Kidney epithelial cell (primary cell): ENCODE measurements at regions not wholly inside any gene's neighbourhood (a gene's known extent, or its start where the extent isn't known, plus 50 kb on each side); places are given as distances from the start of the nearest gene placed in this dataset.
"Not testable (repeated sequence)": the region's sequence is repeated elsewhere in the genome, so short reads cannot be mapped to it uniquely, and the experiment has no call there.

Experiments used
- DNase-seq: peaks from one replicate; pipeline ENCODE4 v3.0.0-alpha.2; 2010; ENCODE audit warnings: low read depth
- H3K27me3 ChIP-seq: 2 replicates; pipeline ENCODE4 v1.6.0; 2011; ENCODE audit warnings: low read length; ENCODE audit not compliant: control insufficient read depth, insufficient read depth
- H3K36me3 ChIP-seq: 2 replicates; pipeline ENCODE4 v1.5.1; 2011; ENCODE audit warnings: low read length; ENCODE audit not compliant: control insufficient read depth, insufficient read depth
- H3K4me3 ChIP-seq: 2 replicates; pipeline ENCODE4 v1.5.1; 2011; ENCODE audit warnings: low read depth, mild to moderate bottlenecking, control low read depth, low read length
- CTCF ChIP-seq: IDR thresholded peaks from 2 replicates; pipeline ENCODE4 v1.5.1; 2011; ENCODE audit warnings: mild to moderate bottlenecking, moderate library complexity, low read length, control low read depth, inconsistent platforms; ENCODE audit not compliant: insufficient read depth, poor library complexity, severe bottlenecking

GRCh38 chr3:139227165-139227564, 116.7 kb upstream of the MRPS22 start:
- Histone ChIP-seq H3K4me3 (no peak overlapping the region), H3K36me3 (no peaks in the 10 kb centered on the region), H3K27me3 (no peaks in the 10 kb centered on the region)
- TF ChIP-seq CTCF = no peak
- no peak for DNase-seq

- no peak overlapping the region for H3K4me3 ChIP-seq
- no peaks in the 10 kb centered on the region for H3K27me3 ChIP-seq
- no peak for TF ChIP-seq CTCF
- H3K36me3 ChIP-seq = no peaks in the 10 kb centered on the region
- no peak for DNase-seq
Observed at GRCh38 chr3:139227827-139228226, 116.0 kb upstream of the MRPS22 start.

- TF ChIP-seq CTCF = no peak
- no peak for DNase-seq
- Histone ChIP-seq H3K36me3 (no peaks in the 10 kb centered on the region), H3K4me3 (no peak overlapping the region), H3K27me3 (no peaks in the 10 kb centered on the region)
Observed at GRCh38 chr3:139230391-139230790, 113.4 kb upstream of the MRPS22 start.

GRCh38 chr3:139231555-139232281, 112.1 kb upstream of the MRPS22 start:
- no peak for TF ChIP-seq CTCF
- Histone ChIP-seq H3K36me3 (no peaks in the 10 kb centered on the region), H3K4me3 (no peak overlapping the region), H3K27me3 (no peaks in the 10 kb centered on the region)
- DNase-seq = no peak

GRCh38 chr3:139232341-139232740, 111.5 kb upstream of the MRPS22 start:
- not testable (repeated sequence) for H3K27me3 ChIP-seq, H3K36me3 ChIP-seq, H3K4me3 ChIP-seq, DNase-seq

- H3K27me3 ChIP-seq = peaks cover 2% of the 10 kb centered on the region
- H3K4me3 ChIP-seq = no peak overlapping the region
- DNase-seq = no peak
- H3K36me3 ChIP-seq = no peaks in the 10 kb centered on the region
- no peak for TF ChIP-seq CTCF
Observed at GRCh38 chr3:139234491-139234890, 109.3 kb upstream of the MRPS22 start.
